ENCODE measurements at regions not wholly inside any gene's neighbourhood (a gene's known extent, or its start where the extent isn't known, plus 50 kb on each side); places are given as distances from the start of the nearest gene placed in this dataset.

- TF ChIP-seq POLR2A (IDR thresholded peaks at IDR 0.05; ENCODE audit: low read length) (no peak), GATA1 (IDR thresholded peaks at IDR 0.05; ENCODE audit: low read depth, low read length) (no peak)
These were observed 289.4 kb downstream of the ANKRD50 start for GRCh38 chr4:124423160-124423559.

Measured in erythroblast (primary cell).